GM12864 (cell line): ENCODE measurements at regions not wholly inside any gene's neighbourhood (a gene's known extent, or its start where the extent isn't known, plus 50 kb on each side); places are given as distances from the start of the nearest gene placed in this dataset.

Source experiments
- DNase-seq: peaks from one replicate; pipeline ENCODE4 v3.0.0-alpha.2; 2011; ENCODE audit warnings: low read depth
- H3K4me3 ChIP-seq: 2 replicates; pipeline ENCODE4 v1.5.1; 2011; ENCODE audit warnings: mild to moderate bottlenecking, low read depth, low read length, control low read depth
- TF ChIP-seq, protein P1 (sequence below): IDR thresholded peaks from 2 replicates; pipeline ENCODE4 v1.5.1; 2011; ENCODE audit warnings: low read depth, mild to moderate bottlenecking, moderate library complexity, low read length, control low read depth, inconsistent platforms; ENCODE audit errors: missing control alignments

GRCh38 chr2:226435146-226435545, 364.5 kb downstream of the IRS1 start:
- H3K4me3 ChIP-seq: no peak overlapping the region
- TF ChIP-seq, protein P1, sequence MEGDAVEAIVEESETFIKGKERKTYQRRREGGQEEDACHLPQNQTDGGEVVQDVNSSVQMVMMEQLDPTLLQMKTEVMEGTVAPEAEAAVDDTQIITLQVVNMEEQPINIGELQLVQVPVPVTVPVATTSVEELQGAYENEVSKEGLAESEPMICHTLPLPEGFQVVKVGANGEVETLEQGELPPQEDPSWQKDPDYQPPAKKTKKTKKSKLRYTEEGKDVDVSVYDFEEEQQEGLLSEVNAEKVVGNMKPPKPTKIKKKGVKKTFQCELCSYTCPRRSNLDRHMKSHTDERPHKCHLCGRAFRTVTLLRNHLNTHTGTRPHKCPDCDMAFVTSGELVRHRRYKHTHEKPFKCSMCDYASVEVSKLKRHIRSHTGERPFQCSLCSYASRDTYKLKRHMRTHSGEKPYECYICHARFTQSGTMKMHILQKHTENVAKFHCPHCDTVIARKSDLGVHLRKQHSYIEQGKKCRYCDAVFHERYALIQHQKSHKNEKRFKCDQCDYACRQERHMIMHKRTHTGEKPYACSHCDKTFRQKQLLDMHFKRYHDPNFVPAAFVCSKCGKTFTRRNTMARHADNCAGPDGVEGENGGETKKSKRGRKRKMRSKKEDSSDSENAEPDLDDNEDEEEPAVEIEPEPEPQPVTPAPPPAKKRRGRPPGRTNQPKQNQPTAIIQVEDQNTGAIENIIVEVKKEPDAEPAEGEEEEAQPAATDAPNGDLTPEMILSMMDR: no peak
- no peak for DNase-seq

DNA sequence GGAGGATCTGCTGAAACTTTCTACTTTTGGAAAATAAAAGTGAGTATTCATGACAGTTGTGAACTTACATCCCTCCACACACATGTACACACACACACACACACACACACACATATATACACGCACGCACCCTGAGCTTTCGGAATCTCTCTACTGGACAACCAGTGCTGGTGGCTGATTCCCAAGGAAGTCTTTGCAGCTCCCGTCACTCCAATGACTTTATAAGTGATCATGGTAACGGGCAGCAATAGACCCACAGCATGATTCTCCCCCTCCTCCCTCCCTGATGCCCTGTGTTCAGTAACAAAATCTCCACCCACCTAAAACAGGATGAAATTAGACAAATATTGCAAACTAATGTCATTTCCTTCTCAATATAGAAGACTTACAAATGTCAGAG, 364.9 kb downstream of the IRS1 start:
- DNase-seq: no peak
- no peak overlapping the region for H3K4me3 ChIP-seq
- TF ChIP-seq, protein P1: no peak

GRCh38 chr2:226431288-226431948, 368.2 kb downstream of the IRS1 start:
- TF ChIP-seq, protein P1: no peak
- DNase-seq: no peak
- no peak overlapping the region for H3K4me3 ChIP-seq

DNA sequence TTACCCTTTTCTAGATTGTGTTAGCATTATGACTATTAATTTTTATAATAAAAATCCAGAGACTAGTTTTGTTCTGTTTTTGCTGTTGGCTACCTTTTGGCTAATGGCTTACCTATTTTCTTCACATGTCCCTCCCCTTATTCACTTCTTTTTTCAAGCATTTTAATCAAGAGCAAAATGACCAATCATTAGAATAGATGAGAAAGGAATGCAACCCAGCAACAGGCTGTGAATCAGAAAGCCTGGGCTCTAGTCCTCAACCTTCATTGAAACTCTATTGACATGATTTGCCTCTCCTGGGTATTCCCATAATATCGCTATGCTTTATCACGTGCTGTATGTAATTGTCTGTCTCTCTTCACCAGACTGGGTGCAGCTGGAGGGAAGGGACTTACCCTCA, 370.1 kb downstream of the IRS1 start:
- no peak for DNase-seq
- TF ChIP-seq, protein P1: no peak
- no peak overlapping the region for H3K4me3 ChIP-seq

GRCh38 chr2:226427538-226428307, 371.9 kb downstream of the IRS1 start:
- TF ChIP-seq, protein P1: no peak
- H3K4me3 ChIP-seq: no peak overlapping the region
- DNase-seq: no peak

DNA sequence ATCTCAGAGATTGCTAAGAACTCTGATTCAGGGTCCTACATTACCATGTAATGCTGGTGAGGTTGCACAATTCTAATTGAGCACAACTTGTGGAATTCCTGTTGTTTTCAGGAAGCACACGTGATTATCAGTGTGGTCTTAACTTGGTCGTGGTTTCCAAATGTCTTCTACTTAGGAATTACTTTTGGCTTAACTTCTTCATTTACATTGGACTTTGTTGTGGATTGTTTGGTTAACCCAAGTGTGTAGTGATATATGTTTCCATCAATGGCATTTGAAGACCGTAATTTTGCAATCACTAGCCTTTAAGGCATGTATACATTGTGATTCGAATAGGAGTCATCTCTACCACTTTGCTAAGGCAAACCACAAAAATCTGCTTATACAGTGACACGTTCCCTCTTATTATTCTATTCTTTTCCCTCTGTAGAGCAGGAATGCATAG, 373.3 kb downstream of the IRS1 start:
- H3K4me3 ChIP-seq: no peak overlapping the region
- DNase-seq: no peak
- TF ChIP-seq, protein P1: no peak

DNA sequence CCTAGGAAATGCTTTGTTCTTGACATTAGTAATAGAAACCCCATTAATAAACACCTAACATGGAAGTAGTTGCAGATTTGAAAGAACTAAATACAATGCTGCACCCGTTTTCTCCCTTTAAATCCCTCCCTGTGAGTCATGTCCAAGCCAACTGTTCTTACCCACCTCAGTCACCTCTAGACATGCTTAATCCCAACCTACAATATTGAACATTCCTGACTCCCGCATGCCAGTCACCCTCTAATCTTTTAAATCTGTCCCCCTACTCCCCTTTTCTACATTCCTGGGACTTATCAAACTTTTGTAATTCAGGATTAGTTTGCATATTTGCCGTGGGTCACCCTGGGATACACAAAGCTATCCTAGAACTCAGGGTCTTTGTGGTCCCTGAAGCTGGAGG, 374.6 kb downstream of the IRS1 start:
- H3K4me3 ChIP-seq: no peak overlapping the region
- DNase-seq: no peak
- TF ChIP-seq, protein P1: no peak
